Caco-2 (cell line): ENCODE measurements at regions not wholly inside any gene's neighbourhood (a gene's known extent, or its start where the extent isn't known, plus 50 kb on each side); places are given as distances from the start of the nearest gene placed in this dataset.

ENCODE experiments used
- BruUV-seq: library from RNA; stranded (reverse); fragments of 400-500 nt; replicated peaks from 2 replicates; lab custom pipeline; 2021; lab: Mats Ljungman, UMichigan
- CTCF ChIA-PET: fragments of 300-600 bp; sonication (Branson Sonifier 250); formaldehyde crosslinking; loops from one replicate; lab custom pipeline; 2022; ENCODE audit warnings: antibody characterized with exemption; lab: Charles Lee
- POLR2A ChIA-PET: fragments of 300-600 bp; sonication (Branson Sonifier 250); formaldehyde crosslinking; loops from one replicate; lab custom pipeline; 2022; ENCODE audit warnings: antibody characterized with exemption; lab: Charles Lee
- DNase-seq, 2 experiments: peaks; one replicate each; pipeline versions ENCODE4 v3.0.0 to v3.0.0-alpha.2; 2020 to 2022
- H3K27me3 ChIP-seq: replicated peaks from 2 replicates; pipeline ENCODE4 v1.6.0; 2011; ENCODE audit warnings: low read length; ENCODE audit not compliant: control insufficient read depth, insufficient read depth
- H3K36me3 ChIP-seq: 2 replicates; pipeline ENCODE4 v1.5.1; 2011; ENCODE audit warnings: low read length; ENCODE audit not compliant: control insufficient read depth, insufficient read depth
- H3K4me1 ChIP-seq: fragments of 250-450 bp; sonication (Bioruptor Pico); 2 replicates; pipeline ENCODE4 v1.5.1; 2020; ENCODE audit warnings: mild to moderate bottlenecking
- H3K4me3 ChIP-seq: 2 replicates; pipeline ENCODE4 v1.5.1; 2011; ENCODE audit warnings: low read depth, mild to moderate bottlenecking, control low read depth, low read length
- H3K9me3 ChIP-seq: fragments of 250-450 bp; sonication (Bioruptor Pico); 2 replicates; pipeline ENCODE4 v1.5.1; 2020; ENCODE audit warnings: mild to moderate bottlenecking, moderate library complexity
- H3K27ac Mint-ChIP-seq: one replicate; pipeline ENCODE4 v1.8.0; 2022; ENCODE audit warnings: mixed read lengths; ENCODE audit not compliant: unreplicated experiment
- H3K27me3 Mint-ChIP-seq: one replicate; pipeline ENCODE4 v1.8.0; 2022; ENCODE audit warnings: mixed read lengths; ENCODE audit not compliant: insufficient read depth, unreplicated experiment
- H3K36me3 Mint-ChIP-seq: one replicate; pipeline ENCODE4 v1.8.0; 2022; ENCODE audit warnings: mild to moderate bottlenecking, mixed read lengths; ENCODE audit not compliant: insufficient read depth, unreplicated experiment
- H3K4me1 Mint-ChIP-seq: one replicate; pipeline ENCODE4 v1.8.0; 2022; ENCODE audit warnings: low read depth, mixed read lengths; ENCODE audit not compliant: unreplicated experiment
- H3K4me3 Mint-ChIP-seq: one replicate; pipeline ENCODE4 v1.8.0; 2022; ENCODE audit warnings: mild to moderate bottlenecking, moderate library complexity, mixed read lengths; ENCODE audit not compliant: unreplicated experiment
- H3K9me3 Mint-ChIP-seq: one replicate; pipeline ENCODE4 v1.8.0; 2022; ENCODE audit warnings: mixed read lengths; ENCODE audit not compliant: unreplicated experiment
- CTCF ChIP-seq, 2 experiments: fragments of 200-600 bp in 1 of 2; IDR thresholded peaks; 1 replicate in 1 of 2; 2 replicates in 1 of 2; pipeline versions ENCODE4 v1.5.1 to v1.8.0; 2011 to 2022; ENCODE audit warnings: antibody characterized with exemption in 1 of 2, control low read depth in 1 of 2, inconsistent platforms in 1 of 2, low read depth in 1 of 2, low read length in 1 of 2, mild to moderate bottlenecking in 1 of 2, moderate library complexity in 1 of 2; ENCODE audit not compliant: insufficient read depth in 1 of 2, severe bottlenecking in 1 of 2, unreplicated experiment in 1 of 2
- intact Hi-C: fragments of 100-400 bp; cut with micrococcal nuclease; formaldehyde crosslinking; loops from one replicate; pipeline ENCODE4 v1.10.0; 2022; ENCODE audit not compliant: unreplicated experiment

GRCh38 chr4:100317032-100317864, 127.0 kb upstream of the DDIT4L start:
- no peak overlapping the region for H3K4me3 Mint-ChIP-seq
- CTCF ChIA-PET: no interaction called here
- BruUV-seq: no TSS peak
- intact Hi-C loops: no loop called here
- Histone ChIP-seq H3K27me3 (no peaks in the 10 kb centered on the region), H3K9me3 (no peaks in the 10 kb centered on the region), H3K36me3 (no peaks in the 10 kb centered on the region), H3K4me1 (no peaks in the 10 kb centered on the region), H3K4me3 (no peak overlapping the region)
- no peaks in the 10 kb centered on the region for H3K9me3 Mint-ChIP-seq
- no peak overlapping the region for H3K27ac Mint-ChIP-seq
- no peak for DNase-seq
- no peak for TF ChIP-seq CTCF (IDR thresholded peaks at IDR 0.05; ENCODE audit: insufficient read depth in 1 of 2, low read depth in 1 of 2, low read length in 1 of 2, severe bottlenecking in 1 of 2, unreplicated experiment in 1 of 2)
- POLR2A ChIA-PET: no interaction called here
- H3K27me3 Mint-ChIP-seq: no peaks in the 10 kb centered on the region
- no peaks in the 10 kb centered on the region for H3K4me1 Mint-ChIP-seq
- no peaks in the 10 kb centered on the region for H3K36me3 Mint-ChIP-seq

DNA sequence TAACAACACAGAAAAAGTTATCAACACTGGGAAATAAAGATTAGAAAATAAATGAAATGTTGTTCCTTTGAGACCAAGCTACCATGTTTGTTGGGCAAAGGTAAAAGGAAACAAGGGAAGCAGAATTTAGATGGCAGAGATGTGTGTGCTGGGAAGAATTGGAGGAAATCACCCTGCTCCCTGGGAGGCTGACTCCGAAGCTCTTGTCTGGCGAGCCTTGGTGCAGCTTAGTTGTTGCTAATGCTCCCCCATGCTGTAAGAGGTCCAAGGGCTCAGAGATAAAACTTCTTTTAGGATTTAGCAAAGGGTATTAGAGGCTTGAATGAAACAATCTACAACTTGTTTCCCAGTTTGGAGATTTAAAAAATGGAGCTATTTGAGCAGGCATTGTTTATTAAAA, 123.8 kb upstream of the DDIT4L start:
- H3K4me3 ChIP-seq: no peak overlapping the region

More for the DNA sequence above, 123.8 kb upstream of the DDIT4L start:
- Histone ChIP-seq H3K4me1 (no peaks in the 10 kb centered on the region), H3K27me3 (no peaks in the 10 kb centered on the region), H3K36me3 (no peaks in the 10 kb centered on the region), H3K9me3 (no peaks in the 10 kb centered on the region)
- no peak overlapping the region for H3K27ac Mint-ChIP-seq
- DNase-seq: no peak
- H3K4me1 Mint-ChIP-seq: no peaks in the 10 kb centered on the region
- no peaks in the 10 kb centered on the region for H3K27me3 Mint-ChIP-seq
- POLR2A ChIA-PET: no interaction called here
- H3K9me3 Mint-ChIP-seq: no peaks in the 10 kb centered on the region
- H3K4me3 Mint-ChIP-seq: no peak overlapping the region
- BruUV-seq: no TSS peak
- TF ChIP-seq CTCF (IDR thresholded peaks at IDR 0.05; ENCODE audit: insufficient read depth in 1 of 2, low read depth in 1 of 2, low read length in 1 of 2, severe bottlenecking in 1 of 2, unreplicated experiment in 1 of 2): no peak
- CTCF ChIA-PET: no interaction called here
- no peaks in the 10 kb centered on the region for H3K36me3 Mint-ChIP-seq
- intact Hi-C loops: no loop called here
